Left renal pelvis (tissue), 4 donors: ENCODE measurements at regions not wholly inside any gene's neighbourhood (a gene's known extent, or its start where the extent isn't known, plus 50 kb on each side); places are given as distances from the start of the nearest gene placed in this dataset.
A peak's percentile ranks its signal among the peaks of the same experiment; 100 is the strongest.

Experiments used
- DNase-seq, 4 donors: peaks; one replicate each; pipeline ENCODE4 v3.0.0-alpha.2; 2013; ENCODE audit warnings: low read depth in 4 of 4, low spot score in 3 of 4

GRCh38 chr18:48488388-48488850 is 50.4 kb upstream of the CTIF start:
- peak in 2 of 4 donors; percentile 33 to 46 for DNase-seq

- DNase-seq = no peak
Observed at GRCh38 chr18:48486754-48487153, 52.1 kb upstream of the CTIF start.

- DNase-seq = no peak
Observed at GRCh38 chr18:48485828-48486405, 52.9 kb upstream of the CTIF start.

- no peak for DNase-seq
Observed at GRCh38 chr18:48481092-48481491, 57.7 kb upstream of the CTIF start.

GRCh38 chr18:48479531-48479930 is 59.3 kb upstream of the CTIF start:
- no peak for DNase-seq

- DNase-seq = no peak
Observed at GRCh38 chr18:48477348-48477747, 61.5 kb upstream of the CTIF start.

DNA sequence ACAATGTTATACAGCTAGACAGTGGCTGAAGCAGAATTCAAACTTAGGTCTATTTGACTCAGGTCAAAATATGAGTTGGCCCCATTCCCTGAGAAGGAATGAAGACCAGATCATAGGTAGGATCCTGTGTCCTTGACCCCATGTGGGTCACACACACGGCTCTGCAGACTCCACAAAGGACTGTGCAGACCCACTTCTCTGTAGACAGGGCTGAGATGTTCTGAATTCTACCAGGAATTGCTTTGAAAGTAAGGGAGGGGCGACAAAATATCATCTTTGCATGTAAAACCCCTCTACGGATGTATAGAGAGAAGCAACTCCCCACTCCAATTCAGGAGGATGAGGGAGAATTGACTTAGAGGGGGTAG is 62.3 kb upstream of the CTIF start:
- no peak for DNase-seq

DNA sequence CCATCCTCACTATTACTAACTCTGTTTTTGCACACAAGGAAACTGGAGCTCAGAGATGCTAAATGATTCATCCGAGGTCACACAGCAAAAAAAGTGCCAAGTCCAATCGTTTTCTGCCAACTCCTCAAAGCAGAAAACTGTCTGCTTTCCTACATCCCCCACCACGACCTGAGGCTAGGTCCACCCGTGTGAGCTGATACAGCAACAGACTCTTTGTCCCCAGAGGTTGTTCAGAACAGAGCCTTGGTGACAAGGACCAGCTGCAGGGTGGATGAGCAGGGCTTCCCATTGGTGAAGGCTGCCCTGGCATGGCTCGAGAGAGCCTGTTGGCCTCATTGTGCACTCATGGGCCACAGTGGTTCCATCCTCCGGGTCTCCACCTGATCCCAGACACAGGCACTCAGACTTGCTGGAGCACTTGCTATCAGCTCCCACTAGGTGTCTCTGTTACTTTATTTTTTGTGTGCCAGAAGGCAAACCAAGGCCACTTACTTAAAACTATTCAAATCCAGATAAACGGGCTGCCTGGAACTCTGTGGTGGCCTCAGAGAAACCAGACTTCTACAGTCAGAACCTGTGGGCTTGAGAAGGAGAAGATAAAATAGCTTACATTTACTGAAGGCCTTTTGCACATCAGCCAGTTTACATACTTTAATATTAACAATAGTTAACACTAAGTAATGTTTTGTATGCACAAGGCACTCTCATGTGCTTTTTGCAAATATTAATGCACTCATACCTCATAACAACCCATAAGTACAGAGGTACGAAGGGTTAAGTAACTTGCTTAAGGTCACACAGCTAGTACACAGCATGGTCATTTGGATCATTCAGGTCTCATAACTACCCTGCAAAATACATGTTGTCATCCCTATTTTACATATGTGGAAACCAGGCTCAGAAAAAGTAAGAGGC is 62.9 kb upstream of the CTIF start:
- DNase-seq = peak in 2 of 4 donors; percentile 35 to 70

DNA sequence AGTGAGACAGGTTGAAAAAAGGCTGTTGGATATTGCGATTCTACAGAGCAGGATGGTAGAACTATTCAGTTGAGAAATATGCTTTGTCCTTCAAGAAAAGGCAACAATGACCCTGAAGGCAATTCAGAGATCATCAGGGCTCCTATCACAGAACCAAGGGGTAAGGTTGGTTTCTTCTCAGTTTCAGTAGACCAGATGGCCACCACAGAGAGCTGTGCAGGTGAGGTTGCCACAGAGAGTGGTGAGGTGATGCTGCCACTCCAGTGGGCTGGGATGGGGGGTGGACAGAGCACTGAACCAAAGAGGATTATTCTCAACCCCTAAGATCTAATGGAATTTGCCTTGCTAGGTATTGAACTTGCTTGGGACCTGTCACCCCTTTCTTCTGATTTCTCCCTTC is 64.6 kb upstream of the ZBTB7C start:
- no peak for DNase-seq

GRCh38 chr18:48472610-48473009 is 63.4 kb upstream of the ZBTB7C start:
- DNase-seq = no peak

DNA sequence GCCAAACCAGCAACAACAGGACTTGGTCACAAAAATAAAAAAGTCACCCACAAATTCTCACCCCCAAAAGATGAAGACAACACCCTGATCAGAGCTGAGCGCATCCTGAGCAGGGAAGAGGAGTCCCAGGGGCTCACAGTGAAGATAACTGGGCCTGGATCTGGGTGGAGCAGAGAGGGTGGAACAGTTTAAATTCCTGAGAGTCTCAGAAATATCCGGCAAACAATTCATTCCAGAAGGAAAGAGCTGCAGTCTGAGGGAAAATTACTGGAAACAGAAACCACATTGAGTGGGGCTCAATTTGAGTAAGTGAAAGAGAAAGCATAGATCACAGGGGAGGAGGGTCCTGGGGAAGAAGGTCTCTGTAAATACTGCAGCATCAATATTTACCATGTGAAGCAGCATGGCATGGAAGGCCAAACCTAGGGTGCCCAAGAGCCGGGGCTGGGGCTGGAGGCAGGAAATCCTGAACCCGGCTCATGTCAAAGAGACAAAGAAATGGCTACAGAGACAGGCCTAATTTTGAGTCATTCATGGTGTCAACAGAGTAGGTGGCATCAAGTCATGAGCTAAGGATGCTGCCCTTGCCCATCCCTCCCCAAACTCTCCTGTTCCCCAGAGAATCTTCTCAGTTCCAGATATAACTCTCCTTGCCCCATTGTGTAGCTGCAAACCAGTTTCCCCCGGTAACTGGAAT is 61.4 kb upstream of the ZBTB7C start:
- no peak for DNase-seq

GRCh38 chr18:48468151-48468550 is 59.0 kb upstream of the ZBTB7C start:
- no peak for DNase-seq

DNA sequence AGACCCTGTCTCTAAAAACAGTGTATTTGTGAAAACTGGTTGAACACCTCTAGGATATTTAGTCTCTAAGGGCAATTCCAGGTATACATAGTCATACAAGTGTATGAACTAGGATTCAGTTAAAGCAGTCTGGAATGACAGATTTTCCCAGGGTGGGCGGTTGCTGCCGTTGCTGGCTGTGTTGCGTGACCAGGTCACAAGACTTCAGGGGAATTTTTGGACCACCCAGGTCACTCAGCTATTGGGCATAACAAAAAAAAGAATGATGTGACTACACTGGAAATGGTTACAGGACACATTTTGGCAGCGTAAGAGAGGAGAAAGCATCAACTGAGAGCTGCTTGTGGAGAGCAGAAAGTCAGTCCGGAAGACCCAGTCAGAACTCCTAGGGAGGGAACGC is 58.0 kb upstream of the ZBTB7C start:
- DNase-seq = no peak

DNA sequence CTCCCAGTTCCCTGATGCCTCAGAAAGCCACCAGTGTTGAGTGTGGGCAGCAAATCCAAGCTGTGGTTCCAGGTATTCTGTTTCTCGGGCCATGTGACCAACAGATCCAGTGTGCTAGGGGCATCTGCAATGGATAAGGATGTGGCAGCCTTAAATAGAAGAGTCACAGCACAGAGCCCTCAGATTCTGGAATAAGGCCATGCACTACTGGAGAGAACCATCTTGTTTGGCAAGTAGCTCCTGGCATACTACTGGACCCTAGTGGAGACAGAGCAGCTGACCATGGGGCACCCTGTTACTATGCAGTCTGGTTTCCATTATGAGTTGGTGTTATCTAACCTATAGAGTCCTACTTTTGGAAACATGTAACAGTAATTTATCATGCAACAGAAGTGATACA is 53.3 kb upstream of the ZBTB7C start:
- no peak for DNase-seq

DNA sequence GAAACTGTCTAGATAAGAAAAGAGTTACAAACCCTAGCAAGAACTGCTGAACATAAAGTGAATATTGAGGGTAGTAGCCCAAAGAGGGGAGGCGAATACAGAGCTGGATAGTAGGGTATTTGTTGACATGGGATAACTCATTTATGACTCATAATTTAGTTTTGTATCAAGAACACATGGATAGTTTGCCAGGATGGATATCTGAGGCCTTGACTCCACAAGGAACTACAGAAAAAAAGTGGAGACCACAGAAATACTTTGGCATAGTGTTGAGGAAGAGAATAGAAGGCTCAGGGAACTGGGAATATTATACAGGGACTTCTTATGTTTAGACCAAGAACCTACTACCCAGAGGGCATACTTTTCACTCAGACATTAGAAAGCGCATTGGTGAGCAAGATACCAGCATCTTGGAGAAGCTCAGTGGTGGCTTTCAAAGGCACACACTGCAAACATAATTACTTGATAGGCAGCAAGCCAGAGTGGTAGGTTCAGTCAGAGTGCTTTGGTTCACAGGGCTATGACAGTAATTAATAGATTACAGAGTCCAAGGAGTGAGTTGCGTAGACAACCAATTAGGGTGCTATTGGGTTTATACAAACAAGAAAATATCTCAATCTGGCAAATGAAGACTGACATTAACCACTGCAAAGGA is 51.9 kb upstream of the ZBTB7C start:
- no peak for DNase-seq

DNA sequence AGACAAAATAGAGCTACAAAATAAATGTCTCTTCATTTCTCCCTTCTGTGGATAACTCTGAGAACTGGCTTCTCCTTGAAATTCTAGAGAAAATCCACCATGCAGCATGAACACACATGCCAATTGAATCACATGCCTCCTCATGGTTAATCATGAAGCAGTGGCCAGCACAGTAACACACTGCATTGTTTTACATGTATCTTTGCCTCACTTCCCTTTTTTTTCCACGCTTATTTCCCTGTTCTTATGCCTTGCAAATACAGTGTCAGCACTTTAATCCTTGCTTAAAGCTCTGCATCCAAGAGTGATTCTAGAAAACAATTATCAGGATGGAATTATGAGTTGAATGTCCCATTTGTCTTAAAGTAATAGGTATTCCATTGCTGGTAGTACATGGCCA is 50.3 kb upstream of the ZBTB7C start:
- no peak for DNase-seq

DNA sequence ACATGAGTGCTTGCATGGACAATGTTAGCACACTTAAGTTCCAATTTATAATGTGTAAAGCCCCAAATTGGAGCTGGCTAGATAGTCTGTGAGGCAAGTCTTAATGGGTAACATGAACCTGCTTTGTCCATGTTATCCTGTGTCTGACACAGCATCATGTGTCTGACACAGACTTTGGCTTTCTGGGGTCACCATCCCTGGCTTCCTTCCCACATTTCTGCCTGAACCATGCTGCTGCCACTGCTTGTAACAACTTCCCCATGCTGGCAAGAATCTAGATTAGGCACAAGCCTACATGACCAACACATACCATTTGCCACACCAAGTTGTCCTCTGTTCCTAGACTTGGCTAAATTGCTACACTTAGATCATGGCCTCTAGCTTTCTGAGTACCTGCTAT is 49.8 kb upstream of the ZBTB7C start:
- no peak for DNase-seq
